OCI-LY7 (cell line): ENCODE measurements at regions not wholly inside any gene's neighbourhood (a gene's known extent, or its start where the extent isn't known, plus 50 kb on each side); places are given as distances from the start of the nearest gene placed in this dataset.

Experiments used
- BruUV-seq: library from RNA; stranded (reverse); fragments of 400-500 nt; replicated peaks from 2 replicates; lab custom pipeline; 2021; lab: Mats Ljungman, UMichigan
- CTCF ChIA-PET: fragments of 300-600 bp; sonication (Branson Sonifier 250); formaldehyde crosslinking; loops from one replicate; lab custom pipeline; 2022; ENCODE audit warnings: antibody characterized with exemption; ENCODE audit not compliant: unreplicated experiment; lab: Charles Lee
- POLR2A ChIA-PET: fragments of 300-600 bp; sonication (Branson Sonifier 250); formaldehyde crosslinking; loops from one replicate; lab custom pipeline; 2022; ENCODE audit warnings: antibody characterized with exemption; lab: Charles Lee
- DNase-seq: peaks from one replicate; pipeline ENCODE4 v3.0.0-alpha.2; 2015; ENCODE audit warnings: low spot score
- H2AFZ ChIP-seq: fragments of 200-600 bp; sonication (generic), shearing (Covaris generic); 2 replicates; pipeline ENCODE4 v1.6.1; 2014; ENCODE audit warnings: mild to moderate bottlenecking, antibody characterized with exemption, low read length, moderate library complexity
- H3K27ac ChIP-seq: fragments of 200-600 bp; sonication (generic); 2 replicates; pipeline ENCODE4 v1.5.1; 2014; ENCODE audit warnings: mixed run types, low read depth, mild to moderate bottlenecking, moderate library complexity, low read length, inconsistent platforms; ENCODE audit not compliant: poor library complexity, severe bottlenecking
- H3K36me3 ChIP-seq: fragments of 200-600 bp; sonication (generic); 2 replicates; pipeline ENCODE4 v1.6.1; 2014; ENCODE audit warnings: mild to moderate bottlenecking, antibody characterized with exemption, low read length, moderate library complexity, mixed read lengths; ENCODE audit not compliant: insufficient read depth
- H3K4me1 ChIP-seq: fragments of 200-600 bp; sonication (generic); 2 replicates; pipeline ENCODE4 v1.5.1; 2014; ENCODE audit warnings: mild to moderate bottlenecking, low read length; ENCODE audit not compliant: insufficient read depth, poor library complexity, severe bottlenecking
- H3K4me2 ChIP-seq: fragments of 200-600 bp; sonication (generic); 2 replicates; pipeline ENCODE4 v1.6.1; 2014; ENCODE audit warnings: mild to moderate bottlenecking, low read length
- H3K4me3 ChIP-seq: fragments of 200-600 bp; sonication (generic); 2 replicates; pipeline ENCODE4 v1.5.1; 2014; ENCODE audit warnings: mild to moderate bottlenecking, low read depth, low read length; ENCODE audit not compliant: poor library complexity, severe bottlenecking
- H3K79me2 ChIP-seq: fragments of 200-600 bp; sonication (generic); 2 replicates; pipeline ENCODE4 v1.6.1; 2016; ENCODE audit warnings: low read depth, mild to moderate bottlenecking, low read length, moderate library complexity, mixed read lengths; ENCODE audit not compliant: insufficient read depth
- H3K9me2 ChIP-seq: fragments of 200-600 bp; sonication (generic); 2 replicates; pipeline ENCODE4 v1.6.1; 2016; ENCODE audit warnings: mild to moderate bottlenecking, low read length, mixed read lengths; ENCODE audit not compliant: insufficient read depth
- H3K9me3 ChIP-seq: fragments of 200-600 bp; sonication (generic); 2 replicates; pipeline ENCODE4 v1.6.1; 2014; ENCODE audit warnings: mild to moderate bottlenecking, mixed run types, low read length, mixed read lengths
- H4K20me1 ChIP-seq: fragments of 200-600 bp; sonication (generic); 2 replicates; pipeline ENCODE4 v1.6.1; 2014; ENCODE audit warnings: mild to moderate bottlenecking, antibody characterized with exemption, low read length, moderate library complexity, mixed read lengths; ENCODE audit not compliant: insufficient read depth
- CTCF ChIP-seq: fragments of 200-600 bp; sonication (generic); conservative IDR thresholded peaks from 2 replicates; pipeline ENCODE4 v1.5.1; 2014; ENCODE audit warnings: mild to moderate bottlenecking, antibody characterized with exemption, low read length, moderate library complexity, mixed read lengths
- EZH2phosphoT487 ChIP-seq: fragments of 200-600 bp; sonication (generic); IDR thresholded peaks from 2 replicates; pipeline ENCODE4 v1.6.1; 2018; ENCODE audit warnings: low read depth, borderline replicate concordance, mild to moderate bottlenecking, mixed run types, antibody characterized with exemption, low read length, moderate library complexity, mixed read lengths
- intact Hi-C: fragments of 100-400 bp; cut with micrococcal nuclease; formaldehyde crosslinking; loops from one replicate; pipeline ENCODE4 v1.10.0; 2022; ENCODE audit not compliant: unreplicated experiment

- ChIA-PET CTCF (no interaction called here), POLR2A (no interaction called here)
- Histone ChIP-seq H3K9me3 (no peaks in the 10 kb centered on the region), H3K79me2 (no peaks in the 10 kb centered on the region), H4K20me1 (no peaks in the 10 kb centered on the region), H3K4me2 (no peak overlapping the region), H2AFZ (no peak overlapping the region), H3K4me1 (no peaks in the 10 kb centered on the region), H3K27ac (no peak overlapping the region), H3K4me3 (no peak overlapping the region), H3K36me3 (no peaks in the 10 kb centered on the region), H3K9me2 (no peaks in the 10 kb centered on the region)
- DNase-seq: no peak
- TF ChIP-seq EZH2phosphoT487 (no peak), CTCF (0 out of 2 replicates have a peak, but pooled peaks have one; percentile 32)
- no TSS peak for BruUV-seq
- intact Hi-C loops: no loop called here
Measured at GRCh38 chr10:42690449-42691360, 52.3 kb upstream of the ZNF33B start.

- H3K79me2 ChIP-seq: no peaks in the 10 kb centered on the region
- H4K20me1 ChIP-seq: no peaks in the 10 kb centered on the region
- no peak overlapping the region for H2AFZ ChIP-seq
- ChIA-PET CTCF (no interaction called here), POLR2A (interaction anchor here (0.7 kb wide), 1 partner anchor 47 kb away, joined by 6 read pairs; no protein-coding TSS in a partner anchor)
- H3K4me3 ChIP-seq: no peak overlapping the region
- no peak for DNase-seq
- no peaks in the 10 kb centered on the region for H3K9me2 ChIP-seq
- no peak for TF ChIP-seq EZH2phosphoT487
- no peak for TF ChIP-seq CTCF
- H3K9me3 ChIP-seq: no peaks in the 10 kb centered on the region
- H3K4me1 ChIP-seq: no peaks in the 10 kb centered on the region
- H3K27ac ChIP-seq: no peak overlapping the region
- intact Hi-C loops: no loop called here
- BruUV-seq: no TSS peak
- no peaks in the 10 kb centered on the region for H3K36me3 ChIP-seq
- no peak overlapping the region for H3K4me2 ChIP-seq
Measured at GRCh38 chr10:42691361-42692120, 53.2 kb upstream of the ZNF33B start.
